ENCODE measurements at regions not wholly inside any gene's neighbourhood (a gene's known extent, or its start where the extent isn't known, plus 50 kb on each side); places are given as distances from the start of the nearest gene placed in this dataset.

DNA sequence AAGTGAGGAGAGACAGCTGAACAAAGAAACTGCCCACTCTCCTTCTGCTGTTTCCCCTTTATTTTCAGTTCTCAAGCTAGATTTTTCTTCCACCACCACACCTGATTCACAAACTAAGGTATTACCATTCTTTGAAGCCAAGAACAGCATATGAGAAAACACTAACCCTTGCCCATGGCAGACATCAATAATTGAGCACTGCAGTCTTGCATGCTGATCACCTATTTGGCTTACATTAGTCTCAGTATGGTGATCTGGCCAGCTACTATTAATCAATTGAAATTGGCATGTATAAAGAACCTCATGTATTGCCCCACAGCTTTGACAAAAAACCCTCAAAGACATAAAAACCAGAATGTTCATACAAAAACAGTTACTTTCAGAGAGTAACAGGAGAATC is 166.3 kb downstream of the SAMD5 start:
- TF ChIP-seq POLR2A (IDR thresholded peaks at IDR 0.05; ENCODE audit: low read depth, low read length) (no peak), POLR2AphosphoS5 (IDR thresholded peaks at IDR 0.05; ENCODE audit: low read depth, low read length) (no peak)
